Sigmoid colon (tissue), 3 donors: ENCODE measurements at regions not wholly inside any gene's neighbourhood (a gene's known extent, or its start where the extent isn't known, plus 50 kb on each side); places are given as distances from the start of the nearest gene placed in this dataset.

Experiments used
- CTCF ChIP-seq, 4 experiments: fragments of 450-650 bp in 3 of 4; fragments of 200-600 bp in 1 of 4; IDR thresholded peaks; one replicate each; pipeline ENCODE4 v1.5.1; 2016 to 2019; ENCODE audit warnings: antibody characterized with exemption in 4 of 4, mild to moderate bottlenecking in 3 of 4, moderate library complexity in 2 of 4
- POLR2A ChIP-seq, 2 donors: fragments of 450-650 bp; IDR thresholded peaks; one replicate each; pipeline ENCODE4 v1.6.1; 2016; ENCODE audit warnings: antibody characterized with exemption in 2 of 2, mild to moderate bottlenecking in 2 of 2, moderate library complexity in 2 of 2

DNA sequence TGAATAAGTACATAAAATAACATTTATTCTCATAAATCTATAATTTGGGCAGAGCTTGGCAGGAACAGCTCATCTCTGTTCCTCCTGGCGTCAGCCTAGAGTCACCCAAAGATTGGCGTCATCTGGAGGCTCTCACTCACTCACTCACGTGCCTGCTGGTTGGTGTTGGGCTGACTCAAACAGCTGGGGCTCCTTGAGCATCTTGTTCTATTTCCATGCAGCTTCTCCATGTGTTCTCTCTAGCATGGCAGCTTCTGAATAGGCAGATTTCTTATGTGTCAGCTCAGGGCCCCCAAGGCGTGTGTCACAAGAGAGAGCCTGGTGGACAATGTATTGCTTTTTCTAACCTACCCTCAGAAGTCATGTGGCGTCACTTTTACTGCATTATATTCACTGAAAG lies 70.6 kb upstream of the RAB3GAP2 start:
- TF ChIP-seq CTCF (IDR thresholded peaks at IDR 0.05) (no peak), POLR2A (IDR thresholded peaks at IDR 0.05) (no peak)
